ENCODE measurements at regions not wholly inside any gene's neighbourhood (a gene's known extent, or its start where the extent isn't known, plus 50 kb on each side); places are given as distances from the start of the nearest gene placed in this dataset.
"Not testable (repeated sequence)": the region's sequence is repeated elsewhere in the genome, so short reads cannot be mapped to it uniquely, and the experiment has no call there.

DNA sequence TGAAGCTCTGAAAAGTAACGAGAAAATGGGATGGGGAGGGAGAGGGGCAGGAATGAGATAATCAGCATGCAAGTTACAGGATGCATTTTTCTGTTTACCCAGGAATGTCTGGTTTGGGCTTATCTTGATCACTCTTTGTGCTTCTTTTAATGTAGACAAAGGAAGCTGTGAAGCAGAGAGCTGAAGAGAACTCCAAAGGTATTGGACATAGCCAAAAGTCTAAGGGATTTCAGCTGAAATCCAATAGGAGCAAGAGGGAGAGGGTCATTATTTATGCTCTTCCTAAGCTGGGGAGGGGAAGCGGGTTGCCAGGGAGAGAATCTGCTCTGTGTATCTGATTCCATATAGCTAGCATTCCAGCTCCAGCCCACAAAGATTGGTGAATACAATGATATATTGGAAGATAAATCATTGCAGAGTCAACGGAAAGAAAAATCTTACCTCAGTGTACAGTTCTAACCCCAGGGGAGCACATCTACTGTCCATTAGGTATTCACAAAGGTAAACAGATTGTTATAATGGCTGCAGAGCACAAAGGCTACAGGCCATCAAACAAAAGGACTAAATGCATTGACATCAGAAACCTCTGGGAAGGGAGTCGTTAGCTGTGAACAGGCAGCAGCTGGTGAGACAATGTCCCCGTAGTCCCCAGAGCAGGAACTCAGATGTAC lies 61.0 kb upstream of the PELI2 start:
- FAIRE-seq: no peak

DNA sequence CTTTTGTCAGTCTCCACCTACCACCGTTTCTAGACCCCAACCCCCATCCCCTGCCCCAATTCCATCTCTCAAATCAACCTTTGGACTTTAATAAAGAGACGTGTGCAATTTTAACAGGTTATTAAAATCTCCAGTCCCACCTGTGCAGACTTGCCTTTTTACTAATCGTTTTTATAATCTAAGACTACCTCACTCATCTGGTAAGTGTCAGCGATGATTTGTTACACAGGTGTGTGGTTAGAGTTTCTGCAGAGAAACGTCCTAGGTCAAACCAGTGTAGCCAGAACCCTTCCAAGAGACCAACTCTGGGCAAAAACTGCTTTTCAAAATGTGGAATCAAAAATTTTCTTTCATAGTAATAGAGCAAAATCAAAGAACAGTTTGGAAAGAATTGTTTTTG lies 60.4 kb upstream of the PELI2 start:
- FAIRE-seq: no peak

DNA sequence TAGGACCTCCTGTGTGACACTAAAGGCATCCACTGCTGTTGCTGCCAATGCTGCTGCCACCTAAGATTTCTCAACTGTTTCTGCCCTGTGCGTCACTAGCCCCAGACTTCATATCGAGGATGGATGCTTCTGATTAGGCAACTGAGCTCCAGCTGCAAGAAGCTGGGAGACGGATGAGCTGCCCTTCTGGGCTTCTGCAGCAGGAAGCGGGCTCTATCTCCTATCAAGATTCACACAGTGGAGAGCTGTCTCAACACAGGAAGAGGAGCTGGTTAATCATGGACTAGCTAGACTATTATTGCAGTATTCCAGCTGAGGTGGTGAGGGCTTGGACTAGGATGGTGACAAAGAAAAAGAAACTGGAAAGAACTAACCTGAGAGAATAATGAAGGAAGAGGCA lies 59.2 kb upstream of the PELI2 start:
- no peak for FAIRE-seq

DNA sequence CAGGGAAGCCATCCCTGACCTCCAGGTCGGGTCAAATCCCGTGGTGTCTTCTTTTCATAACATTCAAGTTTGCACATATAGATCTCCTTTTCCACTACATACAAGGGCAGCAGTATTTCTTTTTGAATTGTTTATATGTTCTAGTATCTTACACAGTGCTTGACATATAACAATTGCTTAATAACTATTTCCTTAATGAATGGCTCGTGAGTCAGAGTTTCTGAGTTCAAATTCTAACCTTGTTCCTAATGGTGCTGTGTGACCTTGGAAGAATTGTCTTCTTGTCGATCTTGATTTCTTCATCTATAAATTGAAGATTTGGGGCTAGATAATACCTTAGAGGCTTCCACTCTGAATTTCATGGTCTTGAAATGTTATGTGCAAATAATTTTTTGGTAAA lies 57.2 kb upstream of the PELI2 start:
- FAIRE-seq: no peak

DNA sequence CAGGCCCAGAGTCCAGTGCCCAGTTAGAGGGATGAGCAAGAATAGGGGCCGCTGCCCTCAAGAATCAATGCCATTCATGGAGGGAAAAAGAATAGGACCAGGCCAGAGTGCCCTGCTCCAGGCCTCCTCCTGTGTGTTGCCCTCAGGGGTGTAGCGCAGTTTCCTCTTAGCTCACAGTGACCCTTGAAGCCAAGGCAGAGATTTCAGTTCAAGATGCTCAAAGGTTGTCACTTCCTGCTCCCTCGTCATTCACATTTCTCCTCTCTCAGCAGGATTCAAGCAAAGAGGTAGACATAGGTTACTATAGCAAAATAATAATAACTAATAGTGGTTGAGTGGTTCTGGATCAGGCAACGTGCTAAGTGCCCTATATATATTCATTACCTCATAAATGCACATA lies 55.1 kb upstream of the PELI2 start:
- FAIRE-seq: no peak

DNA sequence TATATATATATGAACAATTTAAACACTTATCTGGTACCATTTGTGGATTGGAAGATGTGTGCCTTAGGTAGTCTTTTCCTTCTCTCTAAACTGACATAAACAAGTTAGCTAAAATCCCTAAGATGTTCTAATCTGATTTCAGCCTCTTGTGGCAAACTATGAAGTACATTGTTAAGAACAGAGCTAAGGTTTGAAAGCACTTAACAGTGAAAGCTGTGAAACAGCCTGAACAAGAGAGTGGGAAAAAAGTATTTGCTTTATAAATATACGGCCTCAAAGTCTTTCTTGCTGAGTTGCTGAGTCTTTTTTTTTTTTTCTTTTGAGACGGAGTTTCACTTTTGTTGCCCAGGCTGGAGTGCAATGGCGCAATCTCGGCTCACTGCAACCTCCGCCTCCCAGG lies 53.7 kb upstream of the PELI2 start:
- FAIRE-seq: no peak

DNA sequence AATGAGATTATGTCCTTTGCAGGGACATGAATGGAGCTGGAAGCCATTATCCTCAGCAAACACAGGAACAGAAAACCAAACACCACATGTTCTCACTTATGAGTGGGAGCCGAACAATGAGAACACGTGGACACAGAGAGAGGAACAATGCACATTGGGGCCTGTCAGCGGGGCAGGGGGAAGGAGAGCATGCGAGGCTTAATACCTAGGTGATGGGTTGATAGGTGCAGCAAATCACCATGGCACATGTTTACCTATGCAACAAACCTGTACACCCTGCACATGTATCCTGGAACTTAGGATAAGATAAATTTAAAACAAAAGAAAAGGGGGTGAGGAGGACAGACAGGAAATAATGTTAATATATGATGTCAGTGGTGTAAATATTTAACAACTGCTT lies 53.0 kb upstream of the PELI2 start:
- FAIRE-seq: not testable (repeated sequence)

DNA sequence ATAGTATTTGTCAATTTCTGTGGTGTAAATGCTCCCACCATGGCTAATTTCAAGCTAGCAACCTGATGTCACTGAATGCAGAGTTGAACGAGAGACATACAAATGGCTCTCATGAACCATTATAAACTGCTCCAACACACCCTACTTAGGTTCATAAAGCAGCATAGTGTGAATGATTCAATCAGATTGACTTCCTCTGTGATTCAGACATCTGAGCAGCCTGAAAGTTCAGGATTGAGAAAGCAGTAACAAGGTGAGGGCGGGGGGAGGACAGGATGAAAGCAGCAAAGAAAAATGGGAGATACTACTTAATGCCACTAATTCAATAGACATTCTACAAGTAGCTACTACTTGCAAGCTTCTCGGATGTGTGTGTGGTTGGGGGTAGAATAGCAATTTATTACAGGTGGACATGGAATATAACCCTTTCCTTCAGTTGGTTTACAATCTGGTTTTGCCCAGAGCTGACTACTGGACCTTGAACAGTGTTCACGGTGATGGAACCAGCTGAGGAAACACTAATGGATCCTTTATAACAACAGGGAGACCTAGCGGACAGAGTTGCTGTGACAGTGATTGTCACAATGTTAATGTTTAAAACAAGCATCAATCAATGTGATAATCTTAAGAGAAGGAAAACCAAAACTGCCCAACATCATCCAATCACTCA lies 52.5 kb upstream of the PELI2 start:
- FAIRE-seq: no peak
